NOMO-1 treated with dmso at 0.1 percent for 144 hours (cell line): ENCODE measurements at regions not wholly inside any gene's neighbourhood (a gene's known extent, or its start where the extent isn't known, plus 50 kb on each side); places are given as distances from the start of the nearest gene placed in this dataset.

Source experiments
- DNase-seq: peaks from one replicate; lab custom pipeline; 2025; ENCODE audit not compliant: unreplicated experiment; lab: John Stamatoyannopoulos, UW

- no peak for DNase-seq
Observed at GRCh38 chr7:42858570-42858969, 53.3 kb downstream of the C7orf25 start.

GRCh38 chr7:42856605-42856987, 55.3 kb downstream of the C7orf25 start:
- no peak for DNase-seq

GRCh38 chr7:42854571-42855118, 57.2 kb downstream of the C7orf25 start:
- no peak for DNase-seq

- DNase-seq, result no peak
Observed at GRCh38 chr7:42852531-42852930, 59.3 kb downstream of the C7orf25 start.

GRCh38 chr7:42843205-42843800, 68.6 kb downstream of the C7orf25 start:
- DNase-seq, result no peak

GRCh38 chr7:42834676-42835075, 77.2 kb downstream of the C7orf25 start:
- DNase-seq, result no peak

DNA sequence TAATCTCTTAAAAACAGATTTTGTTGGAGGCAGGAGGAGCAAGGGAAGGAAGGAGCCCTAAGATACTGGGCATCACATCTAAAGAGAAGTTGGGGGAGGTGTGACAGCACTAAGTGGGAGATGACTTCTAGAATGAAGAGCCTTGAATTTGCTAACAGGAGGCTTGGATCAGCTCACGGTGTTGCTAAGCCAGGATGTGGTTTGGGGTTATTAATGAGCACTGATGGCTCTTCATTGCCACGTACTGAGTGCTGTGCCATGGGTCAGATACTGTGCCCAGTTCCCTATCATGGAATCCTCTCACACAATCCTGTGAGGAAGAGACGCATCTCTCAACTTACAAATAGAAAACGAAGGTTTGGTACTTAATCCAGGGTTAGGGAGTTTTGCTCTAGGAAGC, 78.5 kb downstream of the C7orf25 start:
- no peak for DNase-seq

GRCh38 chr7:42832667-42833066, 79.2 kb downstream of the C7orf25 start:
- DNase-seq, result no peak

DNA sequence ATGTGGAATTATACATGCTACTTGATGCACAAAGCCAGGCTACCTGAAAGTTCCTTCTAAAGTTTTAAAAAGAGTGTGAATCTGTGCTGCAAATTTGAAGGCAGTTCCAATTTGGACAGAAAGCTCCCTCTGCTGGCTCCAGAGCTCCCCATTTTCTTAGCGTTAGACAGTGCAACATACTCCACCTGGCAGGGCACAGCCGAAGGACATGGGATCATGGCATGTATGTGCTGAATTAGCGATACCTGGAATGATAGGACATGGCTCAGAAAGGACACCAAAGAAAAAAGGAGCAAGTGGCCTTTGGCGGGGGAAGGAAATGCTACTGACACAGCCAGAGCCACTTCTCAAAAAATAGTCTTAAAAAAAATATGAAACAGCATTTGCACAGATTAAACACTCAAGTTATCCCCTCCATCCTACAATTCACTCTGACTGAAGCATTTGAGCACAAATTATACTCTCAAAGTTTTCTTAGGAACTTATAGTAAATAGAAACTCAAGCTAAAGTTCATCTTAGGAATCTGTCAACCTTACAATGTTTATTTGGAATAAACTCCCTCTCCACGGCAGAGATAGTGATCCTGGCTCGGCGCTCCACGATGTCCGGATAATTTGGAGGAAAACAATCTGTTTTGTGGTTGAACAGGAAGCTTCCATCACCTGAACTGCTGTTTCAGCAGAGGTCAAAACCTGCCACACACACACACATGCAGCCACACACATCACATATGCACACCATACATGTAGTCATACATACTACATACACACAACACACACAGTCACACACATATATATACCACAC, 80.0 kb downstream of the C7orf25 start:
- no peak for DNase-seq

- no peak for DNase-seq
Observed at GRCh38 chr7:42831006-42831717, 80.7 kb downstream of the C7orf25 start.

- DNase-seq, result no peak
Observed at GRCh38 chr7:42812779-42813178, 99.1 kb downstream of the C7orf25 start.

GRCh38 chr7:42805601-42806000, 106.3 kb downstream of the C7orf25 start:
- no peak for DNase-seq

- DNase-seq, result no peak
Observed at GRCh38 chr7:42794673-42795072, 117.2 kb downstream of the C7orf25 start.

GRCh38 chr7:42792841-42793240, 119.0 kb downstream of the C7orf25 start:
- no peak for DNase-seq

- DNase-seq, result no peak
Observed at GRCh38 chr7:42790196-42790595, 121.7 kb downstream of the C7orf25 start.

GRCh38 chr7:42774436-42774835, 137.4 kb downstream of the C7orf25 start:
- DNase-seq, result no peak

DNA sequence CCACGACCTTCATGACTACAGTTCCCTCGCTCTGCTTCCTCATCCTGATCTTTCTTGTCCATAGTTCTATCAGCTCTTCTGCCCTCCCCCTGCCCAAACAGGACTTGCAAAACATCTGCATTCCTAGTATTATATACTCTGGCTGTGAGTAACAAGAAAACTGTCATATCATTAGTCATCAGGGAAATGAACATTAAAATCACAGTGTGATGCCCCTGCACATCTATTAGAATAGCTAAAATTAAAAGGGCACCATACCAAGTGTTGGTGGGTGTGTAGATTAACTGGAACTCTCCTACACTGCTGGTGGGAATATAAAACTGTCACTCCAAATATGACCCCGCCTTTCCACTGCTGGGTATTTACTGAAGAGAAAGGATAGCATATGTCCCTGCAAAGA, 141.8 kb downstream of the C7orf25 start:
- DNase-seq, result no peak

DNA sequence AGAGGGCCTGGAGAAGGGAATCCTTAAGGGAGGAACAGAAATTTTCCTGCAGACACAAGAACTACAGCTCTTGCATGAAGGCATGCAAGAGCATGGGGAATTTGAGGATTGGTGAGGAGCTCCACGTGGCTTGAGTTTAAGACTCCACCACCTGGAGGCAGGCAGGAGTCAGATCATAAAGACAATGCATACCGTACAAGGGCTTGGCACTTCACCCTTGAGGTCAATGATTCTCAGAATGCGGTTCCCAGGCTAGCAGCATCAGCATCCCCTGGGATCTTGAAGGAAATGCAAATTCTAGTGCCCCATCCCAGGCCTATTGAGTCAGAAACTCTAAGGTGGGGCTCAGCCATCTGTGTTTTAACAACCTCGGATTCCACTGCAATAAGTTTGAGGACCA, 143.8 kb downstream of the C7orf25 start:
- no peak for DNase-seq

DNA sequence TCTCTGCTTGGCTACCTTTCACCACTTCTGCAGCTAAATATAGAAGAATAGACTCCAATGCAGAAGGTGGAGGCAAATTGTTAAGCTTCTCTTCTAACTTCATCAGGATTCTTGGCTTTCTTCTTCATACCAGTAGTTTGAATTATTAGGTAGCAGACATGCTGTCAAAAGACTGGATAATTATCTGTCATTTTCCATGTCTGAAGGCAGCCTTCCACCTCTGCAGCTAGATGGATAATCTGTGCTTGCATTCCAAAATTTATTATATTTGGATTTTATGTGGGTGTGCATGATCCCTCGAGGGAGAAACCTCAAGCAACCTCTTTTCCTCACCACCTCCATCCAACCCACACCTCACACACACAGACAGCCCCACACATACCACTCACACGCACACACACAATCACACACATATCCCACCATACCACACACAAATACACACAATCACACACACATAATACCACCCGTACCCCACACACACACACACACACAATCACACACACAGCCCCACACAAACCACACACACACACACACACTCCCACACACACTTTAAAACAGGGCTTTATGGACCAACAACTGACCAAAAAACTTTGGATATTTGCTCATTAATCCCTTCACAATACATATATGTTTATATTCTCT, 145.0 kb downstream of the C7orf25 start:
- no peak for DNase-seq

DNA sequence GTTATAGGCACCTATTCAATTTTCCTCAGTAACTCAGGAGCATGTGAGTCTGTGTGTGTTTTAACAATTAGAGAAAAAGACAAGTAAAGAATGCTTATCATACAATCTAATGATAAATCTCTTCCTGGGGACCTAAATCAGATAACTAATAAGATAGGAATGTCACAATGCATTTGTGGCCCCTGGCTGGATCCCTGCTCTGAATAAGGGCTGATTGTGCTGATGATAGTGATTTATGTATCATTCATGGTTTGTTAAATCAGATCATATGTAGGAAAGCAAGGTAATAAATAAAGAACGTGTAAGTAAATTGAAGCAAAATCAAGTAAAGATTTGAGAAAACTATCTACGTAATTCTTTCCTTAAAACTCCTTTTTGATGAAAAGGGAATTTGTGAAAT, 145.9 kb downstream of the C7orf25 start:
- no peak for DNase-seq

DNA sequence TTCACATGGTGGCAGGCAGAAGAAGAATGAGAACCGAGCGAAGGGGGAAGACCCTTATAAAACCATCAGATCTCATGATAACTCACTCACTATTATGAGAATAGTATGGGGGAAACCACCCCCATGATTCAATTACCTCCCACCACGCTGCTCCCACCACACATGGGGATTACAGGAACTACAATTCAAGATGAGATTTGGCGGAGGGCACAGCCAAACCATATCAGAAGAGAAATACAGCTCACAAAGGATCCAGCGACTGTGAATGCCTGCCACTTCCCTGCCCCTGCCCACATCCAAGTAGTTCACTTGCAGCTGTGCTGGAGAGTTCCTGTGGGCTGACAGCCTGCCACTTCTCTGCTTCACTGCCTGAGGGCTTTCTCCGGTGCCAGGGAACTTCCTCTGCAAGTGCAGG, 148.7 kb downstream of the C7orf25 start:
- DNase-seq, result no peak
